Osteoblast (primary cell): ENCODE measurements at regions not wholly inside any gene's neighbourhood (a gene's known extent, or its start where the extent isn't known, plus 50 kb on each side); places are given as distances from the start of the nearest gene placed in this dataset.
"Not testable (repeated sequence)": the region's sequence is repeated elsewhere in the genome, so short reads cannot be mapped to it uniquely, and the experiment has no call there.

Experiments used
- DNase-seq: peaks from one replicate; pipeline ENCODE4 v3.0.0; 2011; ENCODE audit warnings: low spot score, mixed read lengths; ENCODE audit not compliant: insufficient read length; ENCODE audit errors: missing footprints
- H2AFZ ChIP-seq: 2 replicates; pipeline ENCODE4 v1.6.0; 2011; ENCODE audit warnings: mild to moderate bottlenecking, low read length
- H3K27ac ChIP-seq: 2 replicates; pipeline ENCODE4 v1.5.1; 2011; ENCODE audit warnings: mild to moderate bottlenecking, low read depth, low read length, moderate library complexity
- H3K27me3 ChIP-seq: 2 replicates; pipeline ENCODE4 v1.6.0; 2012; ENCODE audit warnings: mild to moderate bottlenecking, control low read depth, inconsistent platforms, low read length, moderate library complexity; ENCODE audit not compliant: insufficient read depth
- H3K36me3 ChIP-seq: 2 replicates; pipeline ENCODE4 v1.5.1; 2011; ENCODE audit warnings: mild to moderate bottlenecking, low read length, control low read depth, moderate library complexity; ENCODE audit not compliant: insufficient read depth
- H3K4me1 ChIP-seq: 2 replicates; pipeline ENCODE4 v1.5.1; 2011; ENCODE audit warnings: mild to moderate bottlenecking, low read length, control low read depth, moderate library complexity; ENCODE audit not compliant: insufficient read depth
- H3K4me2 ChIP-seq: 2 replicates; pipeline ENCODE4 v1.6.0; 2011; ENCODE audit warnings: mild to moderate bottlenecking, low read length; ENCODE audit not compliant: insufficient read depth
- H3K4me3 ChIP-seq: fragments of 200-600 bp; sonication (generic); 3 replicates; pipeline ENCODE4 v1.5.1; 2012; ENCODE audit warnings: mild to moderate bottlenecking, low read length, inconsistent platforms; ENCODE audit not compliant: insufficient read depth
- H3K79me2 ChIP-seq: 2 replicates; pipeline ENCODE4 v1.6.0; 2012; ENCODE audit warnings: mild to moderate bottlenecking, low read length, control low read depth, inconsistent platforms; ENCODE audit not compliant: insufficient read depth
- H3K9me3 ChIP-seq: 2 replicates; pipeline ENCODE4 v1.5.1; 2011; ENCODE audit warnings: low read depth, low read length, control low read depth
- H4K20me1 ChIP-seq: 2 replicates; pipeline ENCODE4 v1.6.0; 2012; ENCODE audit warnings: mild to moderate bottlenecking, low read length, control low read depth; ENCODE audit not compliant: insufficient read depth
- CTCF ChIP-seq: IDR thresholded peaks from 2 replicates; pipeline ENCODE4 v1.5.1; 2011; ENCODE audit warnings: mild to moderate bottlenecking, low read depth, low read length, moderate library complexity; ENCODE audit errors: extremely low read depth

GRCh38 chr11:87536016-87536415 lies 498.3 kb downstream of the TMEM135 start:
- TF ChIP-seq CTCF, result no peak
- Histone ChIP-seq H2AFZ (no peak overlapping the region), H3K36me3 (no peaks in the 10 kb centered on the region)

GRCh38 chr11:87535513-87535912 lies 497.8 kb downstream of the TMEM135 start:
- H3K79me2 ChIP-seq, result no peaks in the 10 kb centered on the region
- H2AFZ ChIP-seq, result no peak overlapping the region
- H3K27ac ChIP-seq, result no peak overlapping the region
- H3K4me3 ChIP-seq, result no peak overlapping the region
- no peaks in the 10 kb centered on the region for H3K27me3 ChIP-seq
- no peaks in the 10 kb centered on the region for H3K36me3 ChIP-seq
- no peaks in the 10 kb centered on the region for H3K9me3 ChIP-seq
- H4K20me1 ChIP-seq, result no peaks in the 10 kb centered on the region
- no peak overlapping the region for H3K4me2 ChIP-seq
- DNase-seq, result no peak
- TF ChIP-seq CTCF, result no peak
- H3K4me1 ChIP-seq, result no peaks in the 10 kb centered on the region

More at GRCh38 chr11:87536016-87536415, 498.3 kb downstream of the TMEM135 start:
- Histone ChIP-seq H3K9me3 (no peaks in the 10 kb centered on the region), H3K27ac (no peak overlapping the region), H3K4me3 (no peak overlapping the region), H3K27me3 (no peaks in the 10 kb centered on the region), H3K4me2 (no peak overlapping the region), H3K4me1 (no peaks in the 10 kb centered on the region), H3K79me2 (no peaks in the 10 kb centered on the region), H4K20me1 (no peaks in the 10 kb centered on the region)
- DNase-seq, result no peak

- DNase-seq, result not testable (repeated sequence)
These were observed 494.1 kb downstream of the TMEM135 start for GRCh38 chr11:87531835-87532234.

GRCh38 chr11:87529486-87529885 lies 491.8 kb downstream of the TMEM135 start:
- Histone ChIP-seq H2AFZ (no peak overlapping the region), H4K20me1 (no peaks in the 10 kb centered on the region), H3K9me3 (no peaks in the 10 kb centered on the region), H3K79me2 (no peaks in the 10 kb centered on the region), H3K27me3 (no peaks in the 10 kb centered on the region), H3K27ac (no peak overlapping the region), H3K36me3 (no peaks in the 10 kb centered on the region), H3K4me2 (no peak overlapping the region), H3K4me3 (no peak overlapping the region), H3K4me1 (no peaks in the 10 kb centered on the region)
- no peak for DNase-seq
- no peak for TF ChIP-seq CTCF

More at GRCh38 chr11:87531835-87532234, 494.1 kb downstream of the TMEM135 start:
- not testable (repeated sequence) for H3K79me2 ChIP-seq, H3K4me3 ChIP-seq, H3K9me3 ChIP-seq, H3K4me2 ChIP-seq, H3K4me1 ChIP-seq, H2AFZ ChIP-seq, H3K36me3 ChIP-seq, H3K27me3 ChIP-seq, H3K27ac ChIP-seq, H4K20me1 ChIP-seq
